Stimulated activated CD4-positive, alpha-beta T cell treated with anti-CD3 and anti-CD28 coated beads, Interleukin-4, amount 100 ng/mL, for 48 hours (primary cell): ENCODE measurements at regions not wholly inside any gene's neighbourhood (a gene's known extent, or its start where the extent isn't known, plus 50 kb on each side); places are given as distances from the start of the nearest gene placed in this dataset.
A peak's percentile ranks its signal among the peaks of the same experiment; 100 is the strongest.

Experiments
- DNase-seq, 2 donors: peaks; one replicate each; pipeline ENCODE4 v3.0.0-alpha.2; 2020; ENCODE audit warnings: low read depth in 2 of 2

GRCh38 chr6:138005846-138006245 lies 101.4 kb downstream of the PERP start:
- no peak for DNase-seq

- peak in 1 of 2 donors; percentile 30 for DNase-seq
These were observed 100.2 kb downstream of the PERP start for GRCh38 chr6:138007014-138007472.

- no peak for DNase-seq
These were observed 98.4 kb downstream of the PERP start for GRCh38 chr6:138008791-138009190.

- DNase-seq: no peak
These were observed 95.8 kb downstream of the PERP start for GRCh38 chr6:138011413-138011812.

- no peak for DNase-seq
These were observed 94.5 kb downstream of the PERP start for GRCh38 chr6:138012682-138013081.

GRCh38 chr6:138013959-138014358 lies 93.3 kb downstream of the PERP start:
- DNase-seq: no peak

- no peak for DNase-seq
These were observed 90.0 kb downstream of the PERP start for GRCh38 chr6:138017166-138017757.

GRCh38 chr6:138018297-138018696 lies 88.9 kb downstream of the PERP start:
- DNase-seq: no peak

- DNase-seq: no peak
These were observed 81.7 kb downstream of the PERP start for GRCh38 chr6:138025528-138025978.

GRCh38 chr6:138026342-138026741 lies 80.9 kb downstream of the PERP start:
- DNase-seq: no peak

GRCh38 chr6:138028893-138029292 lies 78.3 kb downstream of the PERP start:
- no peak for DNase-seq

- no peak for DNase-seq
These were observed 76.3 kb downstream of the PERP start for GRCh38 chr6:138030872-138031271.

- DNase-seq: no peak
These were observed 75.8 kb downstream of the PERP start for GRCh38 chr6:138031417-138031816.

- no peak for DNase-seq
These were observed 75.4 kb downstream of the PERP start for GRCh38 chr6:138031850-138032249.

GRCh38 chr6:138032571-138032970 lies 74.6 kb downstream of the PERP start:
- no peak for DNase-seq

GRCh38 chr6:138034229-138034628 lies 73.0 kb downstream of the PERP start:
- no peak for DNase-seq

- no peak for DNase-seq
These were observed 72.1 kb downstream of the PERP start for GRCh38 chr6:138035070-138035469.

- no peak for DNase-seq
These were observed 71.1 kb downstream of the PERP start for GRCh38 chr6:138036111-138036510.

- DNase-seq: no peak
These were observed 70.2 kb downstream of the PERP start for GRCh38 chr6:138037009-138037504.

- DNase-seq: no peak
These were observed 68.9 kb downstream of the PERP start for GRCh38 chr6:138038142-138038870.
